Retinal pigment epithelial cell (primary cell): ENCODE measurements at regions not wholly inside any gene's neighbourhood (a gene's known extent, or its start where the extent isn't known, plus 50 kb on each side); places are given as distances from the start of the nearest gene placed in this dataset.

Experiments
- DNase-seq: peaks from one replicate; pipeline ENCODE4 v3.0.0-alpha.2; 2010; ENCODE audit warnings: low read depth
- H3K4me3 ChIP-seq: 2 replicates; pipeline ENCODE4 v1.5.1; 2011; ENCODE audit warnings: mild to moderate bottlenecking, low read length, control low read depth, moderate library complexity
- CTCF ChIP-seq: conservative IDR thresholded peaks from 2 replicates; pipeline ENCODE4 v1.5.1; 2011; ENCODE audit warnings: low read depth, low read length, control low read depth, inconsistent platforms

DNA sequence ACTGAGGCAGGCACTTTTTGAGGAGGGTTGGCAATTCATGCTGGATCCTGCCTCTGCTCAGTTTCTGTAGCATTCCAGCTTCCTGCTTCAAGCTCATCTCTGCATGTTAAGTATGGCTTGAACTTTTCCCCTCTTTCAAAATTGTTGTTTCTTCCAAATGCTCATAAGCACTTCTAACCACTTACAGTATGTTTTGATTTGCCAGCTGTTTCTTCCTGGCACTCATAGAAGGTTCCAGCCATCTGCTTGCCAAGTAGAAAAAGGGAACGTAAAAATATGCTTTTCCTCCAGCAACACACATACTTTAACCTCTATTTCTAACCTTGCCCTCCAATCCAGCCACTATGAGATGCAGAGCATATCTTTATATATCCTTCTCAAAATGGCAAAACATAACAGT is 692.6 kb upstream of the COBL start:
- no peak for DNase-seq
- TF ChIP-seq CTCF: no peak
- no peak overlapping the region for H3K4me3 ChIP-seq

GRCh38 chr7:52006674-52007073 is 690.1 kb upstream of the COBL start:
- no peak for TF ChIP-seq CTCF
- no peak overlapping the region for H3K4me3 ChIP-seq
- DNase-seq: no peak

DNA sequence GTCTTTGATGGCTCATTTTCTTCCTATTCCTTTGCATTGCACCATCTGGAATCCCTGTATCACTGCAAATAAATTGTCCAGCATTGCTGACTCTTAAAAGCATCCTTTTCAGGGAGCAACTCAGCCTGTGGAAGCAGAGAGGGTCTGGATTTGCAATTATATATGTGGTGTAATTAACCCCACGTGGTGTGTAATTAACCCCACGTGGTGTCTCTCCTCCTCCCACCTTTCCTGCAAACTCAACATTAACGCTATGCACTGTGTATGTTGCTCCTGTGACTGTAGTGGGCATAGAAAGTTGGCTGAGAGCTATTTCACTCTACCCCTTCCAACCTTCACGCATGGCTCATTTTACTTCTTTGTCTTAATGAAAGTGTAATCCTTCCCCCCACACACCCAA is 689.0 kb upstream of the COBL start:
- no peak for TF ChIP-seq CTCF
- H3K4me3 ChIP-seq: no peak overlapping the region
- no peak for DNase-seq

- TF ChIP-seq CTCF: no peak
- no peak for DNase-seq
Measured at GRCh38 chr7:51995596-51996179, 679.1 kb upstream of the COBL start.

DNA sequence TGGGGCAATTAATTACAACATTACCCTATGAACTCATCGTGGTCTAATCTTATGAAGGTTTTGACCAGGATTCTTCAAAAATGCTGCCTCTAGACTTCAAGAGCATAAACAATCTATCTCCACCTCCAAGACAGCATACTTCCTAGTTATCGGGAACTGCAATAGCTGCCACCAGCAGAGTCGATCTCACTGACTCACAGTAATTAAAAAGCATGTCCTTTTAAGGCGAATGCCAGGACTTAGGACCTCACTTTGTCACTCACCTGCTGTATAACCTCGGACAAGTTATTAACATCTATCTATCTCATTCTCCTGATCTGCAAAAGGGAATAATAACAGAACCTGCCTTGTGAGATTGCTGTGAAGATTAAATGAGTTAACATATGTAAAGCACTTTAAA is 666.0 kb upstream of the COBL start:
- H3K4me3 ChIP-seq: no peak overlapping the region
- no peak for DNase-seq
- TF ChIP-seq CTCF: no peak

More at GRCh38 chr7:51995596-51996179, 679.1 kb upstream of the COBL start:
- no peak overlapping the region for H3K4me3 ChIP-seq

DNA sequence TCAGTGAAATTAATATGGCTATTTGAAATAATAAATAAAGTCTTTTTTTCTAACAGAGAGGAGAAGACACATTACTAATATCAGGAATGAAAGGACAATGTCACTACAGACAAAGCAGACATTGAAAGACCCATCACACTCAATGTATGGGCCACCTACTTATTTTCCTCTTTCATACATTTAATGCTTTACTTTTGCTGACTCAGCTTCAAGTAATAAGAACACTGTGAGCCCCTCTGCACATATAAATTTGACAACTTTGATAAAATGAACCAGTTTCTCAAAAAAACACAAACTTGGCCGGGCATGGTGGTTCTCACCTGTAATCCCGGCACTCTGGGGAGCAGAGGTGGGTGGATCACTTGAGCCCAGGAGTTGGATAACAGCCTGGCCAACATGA is 664.2 kb upstream of the COBL start:
- TF ChIP-seq CTCF: no peak
- no peak overlapping the region for H3K4me3 ChIP-seq
- no peak for DNase-seq

DNA sequence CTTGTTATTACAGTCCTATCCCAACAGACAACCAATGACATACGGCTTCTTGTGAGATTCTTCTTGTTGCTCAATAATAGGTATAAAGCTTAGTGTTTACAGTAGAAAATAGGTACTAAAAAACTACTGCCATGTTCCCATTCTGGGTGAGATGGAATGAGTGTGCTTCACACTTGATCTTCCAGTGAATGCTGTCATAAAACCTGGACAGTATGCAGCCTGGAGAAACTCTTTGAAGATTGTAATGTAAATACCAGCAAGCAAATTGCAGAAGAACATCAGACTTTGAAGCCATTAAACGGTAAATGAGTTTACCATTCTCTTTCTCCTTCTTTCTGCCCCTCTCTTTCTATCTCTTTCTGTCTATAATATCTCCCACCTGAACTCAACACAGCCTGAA is 663.7 kb upstream of the COBL start:
- DNase-seq: no peak
- H3K4me3 ChIP-seq: no peak overlapping the region
- TF ChIP-seq CTCF: no peak
